Astrocyte (in vitro differentiated cells and primary cell): ENCODE measurements at regions not wholly inside any gene's neighbourhood (a gene's known extent, or its start where the extent isn't known, plus 50 kb on each side); places are given as distances from the start of the nearest gene placed in this dataset.

Experiments used
- DNase-seq: peaks from one replicate; pipeline ENCODE4 v3.0.0-alpha.2; 2010; ENCODE audit warnings: low read depth
- FAIRE-seq: peaks from 2 replicates; lab custom pipeline; 2011; peaks lifted over from hg19 to GRCh38; lab: Jason Lieb, UNC
- H2AFZ ChIP-seq: 2 replicates; pipeline ENCODE4 v1.6.0; 2012; ENCODE audit warnings: low read depth, low read length, inconsistent platforms
- H3K27ac ChIP-seq: 2 replicates; pipeline ENCODE4 v1.5.1; 2011; ENCODE audit warnings: low read depth, low read length, inconsistent platforms
- H3K27me3 ChIP-seq: 2 replicates; pipeline ENCODE4 v1.6.0; 2011; ENCODE audit warnings: low read length, inconsistent platforms; ENCODE audit not compliant: insufficient read depth
- H3K36me3 ChIP-seq: 2 replicates; pipeline ENCODE4 v1.5.1; 2011; ENCODE audit warnings: low read length, inconsistent platforms; ENCODE audit not compliant: insufficient read depth
- H3K4me1 ChIP-seq: 2 replicates; pipeline ENCODE4 v1.5.1; 2011; ENCODE audit warnings: low read length, inconsistent platforms; ENCODE audit not compliant: insufficient read depth
- H3K4me2 ChIP-seq: 2 replicates; pipeline ENCODE4 v1.6.0; 2012; ENCODE audit warnings: low read length, inconsistent platforms
- H3K4me3 ChIP-seq: 2 replicates; pipeline ENCODE4 v1.5.1; 2011; ENCODE audit warnings: low read depth, mild to moderate bottlenecking, low read length, inconsistent platforms; ENCODE audit not compliant: insufficient read depth
- H3K79me2 ChIP-seq: 2 replicates; pipeline ENCODE4 v1.6.0; 2012; ENCODE audit warnings: mild to moderate bottlenecking, low read length, inconsistent platforms; ENCODE audit not compliant: insufficient read depth
- H3K9ac ChIP-seq: 2 replicates; pipeline ENCODE4 v1.6.0; 2012; ENCODE audit warnings: mild to moderate bottlenecking, low read length, inconsistent platforms
- H3K9me3 ChIP-seq: 2 replicates; pipeline ENCODE4 v1.5.1; 2012; ENCODE audit warnings: low read depth, mild to moderate bottlenecking, low read length, inconsistent platforms; ENCODE audit not compliant: insufficient read depth
- H4K20me1 ChIP-seq: 2 replicates; pipeline ENCODE4 v1.6.0; 2012; ENCODE audit warnings: low read length, inconsistent platforms; ENCODE audit not compliant: insufficient read depth
- H3K27ac Mint-ChIP-seq: one replicate; pipeline ENCODE4 v1.8.0; 2021; ENCODE audit warnings: mild to moderate bottlenecking, mixed read lengths; ENCODE audit not compliant: unreplicated experiment
- H3K27me3 Mint-ChIP-seq: one replicate; pipeline ENCODE4 v1.8.0; 2021; ENCODE audit warnings: low read depth, mixed read lengths; ENCODE audit not compliant: unreplicated experiment
- H3K36me3 Mint-ChIP-seq: one replicate; pipeline ENCODE4 v1.8.0; 2021; ENCODE audit warnings: low read depth, mixed read lengths; ENCODE audit not compliant: unreplicated experiment
- H3K4me1 Mint-ChIP-seq: one replicate; pipeline ENCODE4 v1.8.0; 2021; ENCODE audit warnings: low read depth, mixed read lengths; ENCODE audit not compliant: unreplicated experiment
- H3K4me3 Mint-ChIP-seq: one replicate; pipeline ENCODE4 v1.8.0; 2021; ENCODE audit warnings: mild to moderate bottlenecking, moderate library complexity, mixed read lengths; ENCODE audit not compliant: unreplicated experiment
- H3K9me3 Mint-ChIP-seq: one replicate; pipeline ENCODE4 v1.8.0; 2021; ENCODE audit warnings: mild to moderate bottlenecking, mixed read lengths; ENCODE audit not compliant: unreplicated experiment
- EZH2 ChIP-seq: IDR thresholded peaks from 2 replicates; pipeline ENCODE4 v1.6.1; 2012; ENCODE audit warnings: mild to moderate bottlenecking, low read length, inconsistent platforms; ENCODE audit not compliant: insufficient read depth
- TF ChIP-seq, protein P1 (sequence below): IDR thresholded peaks from 2 replicates; pipeline ENCODE4 v1.5.1; 2011; ENCODE audit warnings: low read depth, mild to moderate bottlenecking, inconsistent platforms, low read length, moderate library complexity; ENCODE audit not compliant: insufficient read depth

- peak overlapping the region; percentile 58 for H3K27ac Mint-ChIP-seq
- peak overlapping the region; percentile 37 for H2AFZ ChIP-seq
- DNase-seq = no peak
Observed at GRCh38 chr14:34043627-34044372, 92.9 kb upstream of the EGLN3 start.

GRCh38 chr14:34041220-34041619 is 90.3 kb upstream of the EGLN3 start:
- H3K4me2 ChIP-seq = no peak overlapping the region
- no peaks in the 10 kb centered on the region for H3K36me3 ChIP-seq
- no peaks in the 10 kb centered on the region for H3K36me3 Mint-ChIP-seq
- H3K4me1 ChIP-seq = peaks cover 7% of the 10 kb centered on the region
- TF ChIP-seq, protein P1, sequence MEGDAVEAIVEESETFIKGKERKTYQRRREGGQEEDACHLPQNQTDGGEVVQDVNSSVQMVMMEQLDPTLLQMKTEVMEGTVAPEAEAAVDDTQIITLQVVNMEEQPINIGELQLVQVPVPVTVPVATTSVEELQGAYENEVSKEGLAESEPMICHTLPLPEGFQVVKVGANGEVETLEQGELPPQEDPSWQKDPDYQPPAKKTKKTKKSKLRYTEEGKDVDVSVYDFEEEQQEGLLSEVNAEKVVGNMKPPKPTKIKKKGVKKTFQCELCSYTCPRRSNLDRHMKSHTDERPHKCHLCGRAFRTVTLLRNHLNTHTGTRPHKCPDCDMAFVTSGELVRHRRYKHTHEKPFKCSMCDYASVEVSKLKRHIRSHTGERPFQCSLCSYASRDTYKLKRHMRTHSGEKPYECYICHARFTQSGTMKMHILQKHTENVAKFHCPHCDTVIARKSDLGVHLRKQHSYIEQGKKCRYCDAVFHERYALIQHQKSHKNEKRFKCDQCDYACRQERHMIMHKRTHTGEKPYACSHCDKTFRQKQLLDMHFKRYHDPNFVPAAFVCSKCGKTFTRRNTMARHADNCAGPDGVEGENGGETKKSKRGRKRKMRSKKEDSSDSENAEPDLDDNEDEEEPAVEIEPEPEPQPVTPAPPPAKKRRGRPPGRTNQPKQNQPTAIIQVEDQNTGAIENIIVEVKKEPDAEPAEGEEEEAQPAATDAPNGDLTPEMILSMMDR = no peak
- no peak for TF ChIP-seq EZH2
- H3K4me3 Mint-ChIP-seq = no peak overlapping the region
- DNase-seq = no peak
- H3K9me3 ChIP-seq = no peaks in the 10 kb centered on the region
- peaks cover 25% of the 10 kb centered on the region for H3K4me1 Mint-ChIP-seq
- no peaks in the 10 kb centered on the region for H3K27me3 Mint-ChIP-seq
- no peak overlapping the region for H3K4me3 ChIP-seq
- no peak overlapping the region for H3K27ac ChIP-seq
- FAIRE-seq = no peak
- no peaks in the 10 kb centered on the region for H3K27me3 ChIP-seq
- H2AFZ ChIP-seq = no peak overlapping the region
- no peaks in the 10 kb centered on the region for H4K20me1 ChIP-seq
- no peaks in the 10 kb centered on the region for H3K9me3 Mint-ChIP-seq
- no peaks in the 10 kb centered on the region for H3K79me2 ChIP-seq
- no peak overlapping the region for H3K27ac Mint-ChIP-seq
- H3K9ac ChIP-seq = no peak overlapping the region

More at GRCh38 chr14:34043627-34044372, 92.9 kb upstream of the EGLN3 start:
- H3K4me2 ChIP-seq = peak overlapping the region; percentile 40
- TF ChIP-seq, protein P1 = no peak
- no peak for TF ChIP-seq EZH2
- no peaks in the 10 kb centered on the region for H4K20me1 ChIP-seq
- Mint-ChIP-seq H3K4me3 (no peak overlapping the region), H3K36me3 (no peaks in the 10 kb centered on the region), H3K9me3 (no peaks in the 10 kb centered on the region), H3K27me3 (no peaks in the 10 kb centered on the region), H3K4me1 (peaks cover 25% of the 10 kb centered on the region)
- no peaks in the 10 kb centered on the region for H3K27me3 ChIP-seq
- H3K9ac ChIP-seq = no peak overlapping the region
- H3K4me1 ChIP-seq = peaks cover 7% of the 10 kb centered on the region
- no peak overlapping the region for H3K27ac ChIP-seq
- H3K9me3 ChIP-seq = no peaks in the 10 kb centered on the region
- H3K4me3 ChIP-seq = no peak overlapping the region
- H3K79me2 ChIP-seq = no peaks in the 10 kb centered on the region
- no peaks in the 10 kb centered on the region for H3K36me3 ChIP-seq
- FAIRE-seq = no peak

DNA sequence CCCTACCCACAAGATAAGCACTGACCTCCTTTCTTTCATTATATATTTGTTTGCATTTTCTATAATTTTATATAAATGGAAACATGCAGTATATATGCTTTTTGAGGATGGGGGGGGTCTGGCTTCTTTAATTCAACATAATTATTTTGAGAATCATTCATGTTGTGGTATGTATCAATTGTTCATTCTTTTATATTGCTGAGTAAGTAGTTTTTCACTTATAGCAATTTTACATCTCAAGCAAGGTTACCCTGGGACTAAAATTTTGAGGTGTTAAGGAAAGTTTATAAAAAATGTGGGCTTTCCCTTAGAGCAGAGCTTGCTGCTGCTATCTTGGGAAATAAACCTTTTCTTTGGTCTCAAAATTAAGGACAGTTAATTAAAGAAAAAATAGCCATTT is 89.9 kb upstream of the EGLN3 start:
- Histone ChIP-seq H2AFZ (no peak overlapping the region), H4K20me1 (no peaks in the 10 kb centered on the region), H3K79me2 (no peaks in the 10 kb centered on the region), H3K4me2 (no peak overlapping the region), H3K4me1 (peaks cover 7% of the 10 kb centered on the region), H3K9ac (no peak overlapping the region), H3K9me3 (no peaks in the 10 kb centered on the region), H3K36me3 (no peaks in the 10 kb centered on the region), H3K27me3 (no peaks in the 10 kb centered on the region), H3K4me3 (no peak overlapping the region), H3K27ac (no peak overlapping the region)
- H3K4me3 Mint-ChIP-seq = no peak overlapping the region
- H3K4me1 Mint-ChIP-seq = peaks cover 25% of the 10 kb centered on the region
- H3K27ac Mint-ChIP-seq = no peak overlapping the region
- DNase-seq = no peak
- H3K9me3 Mint-ChIP-seq = no peaks in the 10 kb centered on the region
- no peaks in the 10 kb centered on the region for H3K36me3 Mint-ChIP-seq
- TF ChIP-seq, protein P1 = no peak
- no peak for TF ChIP-seq EZH2
- H3K27me3 Mint-ChIP-seq = no peaks in the 10 kb centered on the region
- no peak for FAIRE-seq
